K562 (cell line): ENCODE measurements at regions not wholly inside any gene's neighbourhood (a gene's known extent, or its start where the extent isn't known, plus 50 kb on each side); places are given as distances from the start of the nearest gene placed in this dataset.
A peak's percentile ranks its signal among the peaks of the same experiment; 100 is the strongest.

ENCODE experiments used
- ATAC-seq: fragments of 200-7000 bp; cut with Tn5 transposase; 3 replicates; pipeline ENCODE4 v1.9.1; 2020; ENCODE audit warnings: moderate library complexity
- BruUV-seq: library from RNA; stranded (reverse); fragments of 400-500 nt; replicated peaks from 2 replicates; lab custom pipeline; 2021; lab: Mats Ljungman, UMichigan
- CTCF ChIA-PET: fragments of 300-600 bp; formaldehyde crosslinking; extraction: SDS; loops from one replicate; lab custom pipeline; 2021; ENCODE audit warnings: low intra/inter-chr PET ratio; lab: Yijun Ruan, JAX
- POLR2A ChIA-PET: fragments of 300-600, 350-650 bp; sonication (Branson Sonifier 250); formaldehyde crosslinking; extraction: SDS; loops from one replicate; lab custom pipeline; 2021; ENCODE audit warnings: antibody characterized with exemption, inconsistent platforms; lab: Yijun Ruan, JAX
- DNase-seq, 4 experiments: peaks; one replicate each; pipeline versions ENCODE4 v3.0.0 to v3.0.0-alpha.2; 2011 to 2018; ENCODE audit warnings: low spot score in 3 of 4, mixed read lengths in 3 of 4; ENCODE audit errors: extremely low read depth in 1 of 4
- FAIRE-seq: peaks from 2 replicates; lab custom pipeline; 2011; peaks lifted over from hg19 to GRCh38; lab: Jason Lieb, UNC
- H2AFZ ChIP-seq: 2 replicates; pipeline ENCODE4 v1.6.0; 2011; ENCODE audit warnings: low read depth, low read length, control low read depth, inconsistent platforms
- H3K27ac ChIP-seq: fragments of 200-600 bp; 3 replicates; pipeline ENCODE4 v1.8.0; 2011; ENCODE audit warnings: low read depth, mild to moderate bottlenecking, control low read depth, inconsistent platforms, low read length, moderate library complexity, mixed read lengths; ENCODE audit errors: extremely low read depth
- H3K27me3 ChIP-seq, 2 experiments: fragments of 300-600 bp in 1 of 2; 2 replicates in 1 of 2; 3 replicates in 1 of 2; pipeline versions ENCODE4 v1.6.0 to v1.8.0; 2011; ENCODE audit warnings: inconsistent platforms in 2 of 2, low read length in 2 of 2, mild to moderate bottlenecking in 1 of 2, mixed read lengths in 1 of 2, moderate library complexity in 1 of 2; ENCODE audit not compliant: control insufficient read depth in 2 of 2, insufficient read depth in 2 of 2
- H3K36me3 ChIP-seq: fragments of 300-600 bp; 3 replicates; pipeline ENCODE4 v1.8.0; 2011; ENCODE audit warnings: mild to moderate bottlenecking, low read length, inconsistent platforms; ENCODE audit not compliant: control insufficient read depth, insufficient read depth
- H3K4me1 ChIP-seq, 2 experiments: fragments of 200-600 bp in 1 of 2; replicated peaks in 1 of 2; 2 replicates in 1 of 2; 3 replicates in 1 of 2; pipeline versions ENCODE4 v1.5.1 to v1.8.0; 2011; ENCODE audit warnings: inconsistent platforms in 2 of 2, low read length in 2 of 2, mild to moderate bottlenecking in 1 of 2, mixed read lengths in 1 of 2, moderate library complexity in 1 of 2; ENCODE audit not compliant: control insufficient read depth in 2 of 2, insufficient read depth in 2 of 2
- H3K4me2 ChIP-seq: 2 replicates; pipeline ENCODE4 v1.6.1; 2011; ENCODE audit warnings: low read length, control low read depth, inconsistent platforms, mixed read lengths; ENCODE audit not compliant: insufficient read depth
- H3K4me3 ChIP-seq: fragments of 200-600 bp; sonication (generic), shearing (Covaris generic); 2 replicates; pipeline ENCODE4 v1.5.1; 2016; ENCODE audit warnings: control low read depth, inconsistent platforms
- H3K79me2 ChIP-seq: fragments of 200-600 bp; 3 replicates; pipeline ENCODE4 v1.8.0; 2011; ENCODE audit warnings: low read length, inconsistent platforms; ENCODE audit not compliant: control insufficient read depth, insufficient read depth
- H3K9ac ChIP-seq, 2 experiments: 2 replicates each; pipeline versions ENCODE4 v1.6.0 to v1.6.1; 2011; ENCODE audit warnings: low read depth in 2 of 2, low read length in 2 of 2, control low read depth in 1 of 2, inconsistent platforms in 1 of 2, mild to moderate bottlenecking in 1 of 2, mixed read lengths in 1 of 2; ENCODE audit not compliant: insufficient read depth in 1 of 2
- H3K9me1 ChIP-seq: one replicate; pipeline ENCODE4 v1.6.0; 2011; ENCODE audit warnings: inconsistent platforms, mild to moderate bottlenecking, low read length, moderate library complexity; ENCODE audit not compliant: control insufficient read depth, insufficient read depth
- H3K9me3 ChIP-seq: replicated peaks from 2 replicates; pipeline ENCODE4 v1.5.1; 2011; ENCODE audit warnings: low read depth, low read length, inconsistent platforms; ENCODE audit not compliant: control insufficient read depth, insufficient read depth
- H4K20me1 ChIP-seq: replicated peaks from 2 replicates; pipeline ENCODE4 v1.6.1; 2011; ENCODE audit warnings: low read length, inconsistent platforms, mixed read lengths; ENCODE audit not compliant: control insufficient read depth, insufficient read depth
- CHD1 ChIP-seq: fragments of 200-600 bp; sonication (generic); IDR thresholded peaks from one replicate; pipeline ENCODE4 v1.6.1; 2012; ENCODE audit warnings: mild to moderate bottlenecking, moderate library complexity, low read length, inconsistent platforms
- HNRNPK ChIP-seq: fragments of 200-400 bp; formaldehyde crosslinking; IDR thresholded peaks from one replicate; pipeline ENCODE4 v1.6.1; 2018; ENCODE audit warnings: mild to moderate bottlenecking, low read depth, low read length; ENCODE audit not compliant: poor library complexity, severe bottlenecking
- POU5F1 ChIP-seq: fragments of 150-350 bp; IDR thresholded peaks from 2 replicates; pipeline ENCODE4 v1.6.1; 2014; ENCODE audit warnings: borderline replicate concordance, low read length, low read depth, mild to moderate bottlenecking; ENCODE audit not compliant: partially characterized antibody
- SPI1 ChIP-seq: IDR thresholded peaks from 2 replicates; pipeline ENCODE4 v1.6.1; 2011; ENCODE audit warnings: low read depth, low read length, control low read depth, borderline replicate concordance
- ZNF217 ChIP-seq: sonication (generic); formaldehyde crosslinking; IDR thresholded peaks from 2 replicates; pipeline ENCODE4 v1.8.0; 2022; ENCODE audit warnings: mild to moderate bottlenecking, missing genetic modification reagents
- ZNF445 ChIP-seq: fragments of 250-450 bp; sonication (Bioruptor Pico); IDR thresholded peaks from 2 replicates; pipeline ENCODE4 v1.4.0; 2020; ENCODE audit warnings: low read depth, mild to moderate bottlenecking, moderate library complexity
- WGBS: fragments of 100-300 bp; shearing (Covaris generic); methylation state at CpG from one replicate; pipeline ENCODE4 v1.1.6; 2016; ENCODE audit warnings: low coverage, mixed read lengths; ENCODE audit not compliant: insufficient coverage; ENCODE audit errors: missing lambda C conversion rate; 5-methylcytosine and 5-hydroxymethylcytosine counted together
- in situ Hi-C: fragments of 300-500 bp; cut with MboI; formaldehyde crosslinking; loops from 4 replicates; pipeline ENCODE4 v1.15.0; 2018; ENCODE audit warnings: inconsistent platforms, mixed read lengths
- intact Hi-C: fragments of 100-400 bp; cut with micrococcal nuclease; formaldehyde crosslinking; loops from 2 replicates; pipeline ENCODE4 v1.14.2; 2022

DNA sequence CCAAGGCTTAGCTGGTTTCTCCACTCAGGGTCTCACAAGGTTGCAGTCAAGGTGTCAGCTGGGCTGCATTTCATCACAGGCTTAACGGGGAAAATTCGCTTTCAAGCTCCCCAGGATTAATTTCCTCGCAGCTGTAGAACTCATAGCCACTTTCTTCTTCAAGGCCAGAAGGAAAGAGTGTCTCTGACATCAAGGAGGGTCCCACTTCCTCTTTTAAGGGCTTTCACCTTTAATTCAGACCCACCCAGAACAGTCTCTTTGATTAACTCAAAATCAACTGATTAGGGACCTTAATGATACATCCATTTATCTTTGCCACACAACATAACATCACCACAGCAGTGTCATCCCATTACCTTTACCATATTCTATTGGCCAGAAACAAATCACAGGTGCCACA, 183.3 kb upstream of the ARID1B start:
- Histone ChIP-seq H3K9me3 (no peaks in the 10 kb centered on the region), H3K9me1 (no peaks in the 10 kb centered on the region), H4K20me1 (no peaks in the 10 kb centered on the region), H3K4me2 (no peak overlapping the region), H3K4me3 (no peak overlapping the region), H3K27ac (no peak overlapping the region), H3K79me2 (no peaks in the 10 kb centered on the region), H2AFZ (no peak overlapping the region), H3K36me3 (no peaks in the 10 kb centered on the region), H3K4me1 (no peaks in the 10 kb centered on the region), H3K9ac (no peak overlapping the region), H3K27me3 (peaks cover 21 to 28% of the 10 kb centered on the region in 2 experiments; a peak in 3 of 5 replicates)
- 0% methylated on average over 3 of the region's 3 CpGs for WGBS
- BruUV-seq = no TSS peak
- TF ChIP-seq CHD1 (no peak), SPI1 (peak; percentile 56; the same call in 1 of the 2 replicates)
- ATAC-seq (no peak), FAIRE-seq (no peak), DNase-seq (no peak)
- ChIA-PET POLR2A (no interaction called here), CTCF (no interaction called here)
- in situ Hi-C loops = no loop called here
- intact Hi-C loops = no loop called here

DNA sequence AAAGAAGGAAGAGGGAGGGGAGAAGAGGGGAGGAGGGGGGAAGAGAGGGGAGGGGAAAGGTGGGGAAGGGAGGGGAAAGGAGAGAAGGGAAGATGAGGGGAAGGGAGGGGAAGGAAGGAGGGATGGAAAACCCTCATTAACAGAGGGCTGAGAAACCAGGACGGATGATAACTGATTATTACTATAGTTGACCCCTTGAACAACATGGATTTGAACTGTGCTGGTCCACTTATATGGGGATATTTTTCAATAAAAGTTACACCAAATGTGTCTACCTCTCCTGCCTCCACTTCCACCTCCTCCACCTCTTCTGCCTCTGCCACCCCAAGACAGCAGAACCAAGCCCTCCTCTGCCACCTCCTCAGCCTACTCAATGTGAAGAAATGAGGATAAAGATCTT, 184.1 kb upstream of the ARID1B start:
- Histone ChIP-seq H2AFZ (no peak overlapping the region), H3K9ac (no peak overlapping the region), H3K9me3 (no peaks in the 10 kb centered on the region), H3K27me3 (peaks cover 13 to 23% of the 10 kb centered on the region in 2 experiments; a peak in 3 of 5 replicates), H3K9me1 (no peaks in the 10 kb centered on the region), H3K4me3 (no peak overlapping the region), H3K36me3 (no peaks in the 10 kb centered on the region), H3K27ac (no peak overlapping the region), H3K79me2 (no peaks in the 10 kb centered on the region), H3K4me1 (no peaks in the 10 kb centered on the region), H4K20me1 (no peaks in the 10 kb centered on the region), H3K4me2 (no peak overlapping the region)
- ChIA-PET POLR2A (interaction anchor here (0.5 kb wide), 1 partner anchor 8 kb away, joined by 3 read pairs; no protein-coding TSS in a partner anchor), CTCF (no interaction called here)
- no peak for TF ChIP-seq POU5F1
- no peak for TF ChIP-seq ZNF445 (CRISPR knock-in tag)
- TF ChIP-seq ZNF217 (CRISPR knock-in tag) = no peak
- TF ChIP-seq HNRNPK = peak; percentile 81
- FAIRE-seq (no peak), DNase-seq (no peak), ATAC-seq (no peak)
- in situ Hi-C loops (no loop called here), intact Hi-C loops (no loop called here)
- BruUV-seq = no TSS peak
- WGBS = 0% methylated on average over 1 of the region's 1 CpG
